LNCAP (cell line): ENCODE measurements at regions not wholly inside any gene's neighbourhood (a gene's known extent, or its start where the extent isn't known, plus 50 kb on each side); places are given as distances from the start of the nearest gene placed in this dataset.

ENCODE experiments used
- TF ChIP-seq, protein P1 (sequence below): fragments of 450-650 bp; IDR thresholded peaks from 2 replicates; pipeline ENCODE4 v1.5.1; 2017; ENCODE audit warnings: mild to moderate bottlenecking

- TF ChIP-seq, protein P1, sequence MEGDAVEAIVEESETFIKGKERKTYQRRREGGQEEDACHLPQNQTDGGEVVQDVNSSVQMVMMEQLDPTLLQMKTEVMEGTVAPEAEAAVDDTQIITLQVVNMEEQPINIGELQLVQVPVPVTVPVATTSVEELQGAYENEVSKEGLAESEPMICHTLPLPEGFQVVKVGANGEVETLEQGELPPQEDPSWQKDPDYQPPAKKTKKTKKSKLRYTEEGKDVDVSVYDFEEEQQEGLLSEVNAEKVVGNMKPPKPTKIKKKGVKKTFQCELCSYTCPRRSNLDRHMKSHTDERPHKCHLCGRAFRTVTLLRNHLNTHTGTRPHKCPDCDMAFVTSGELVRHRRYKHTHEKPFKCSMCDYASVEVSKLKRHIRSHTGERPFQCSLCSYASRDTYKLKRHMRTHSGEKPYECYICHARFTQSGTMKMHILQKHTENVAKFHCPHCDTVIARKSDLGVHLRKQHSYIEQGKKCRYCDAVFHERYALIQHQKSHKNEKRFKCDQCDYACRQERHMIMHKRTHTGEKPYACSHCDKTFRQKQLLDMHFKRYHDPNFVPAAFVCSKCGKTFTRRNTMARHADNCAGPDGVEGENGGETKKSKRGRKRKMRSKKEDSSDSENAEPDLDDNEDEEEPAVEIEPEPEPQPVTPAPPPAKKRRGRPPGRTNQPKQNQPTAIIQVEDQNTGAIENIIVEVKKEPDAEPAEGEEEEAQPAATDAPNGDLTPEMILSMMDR, result no peak
These were observed 626.2 kb downstream of the UTRN start for GRCh38 chr6:144911322-144911721.

GRCh38 chr6:144912474-144912873, 627.3 kb downstream of the UTRN start:
- TF ChIP-seq, protein P1, result no peak

DNA sequence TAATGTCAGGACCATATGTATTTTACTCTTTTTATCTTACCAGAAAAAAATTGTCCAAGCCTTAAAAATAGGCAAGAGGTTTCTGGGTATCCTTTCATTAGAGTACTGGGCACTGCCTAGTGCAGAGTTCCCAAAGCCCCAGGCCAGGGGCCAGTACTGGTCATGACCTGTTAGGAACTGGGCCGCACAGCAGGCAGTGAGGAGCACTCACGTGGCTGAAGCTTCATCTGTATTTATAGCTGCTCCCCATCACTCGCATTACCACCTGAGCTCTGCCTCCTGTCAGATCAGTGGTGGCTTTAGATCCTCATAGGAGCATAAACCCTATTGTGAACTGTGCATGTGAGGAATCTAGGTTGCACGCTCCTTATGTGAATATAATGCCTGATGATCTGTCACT, 632.9 kb downstream of the UTRN start:
- TF ChIP-seq, protein P1, result no peak

GRCh38 chr6:144919560-144919959, 634.4 kb downstream of the UTRN start:
- TF ChIP-seq, protein P1, result no peak

GRCh38 chr6:144920391-144920961, 635.3 kb downstream of the UTRN start:
- TF ChIP-seq, protein P1, result no peak

DNA sequence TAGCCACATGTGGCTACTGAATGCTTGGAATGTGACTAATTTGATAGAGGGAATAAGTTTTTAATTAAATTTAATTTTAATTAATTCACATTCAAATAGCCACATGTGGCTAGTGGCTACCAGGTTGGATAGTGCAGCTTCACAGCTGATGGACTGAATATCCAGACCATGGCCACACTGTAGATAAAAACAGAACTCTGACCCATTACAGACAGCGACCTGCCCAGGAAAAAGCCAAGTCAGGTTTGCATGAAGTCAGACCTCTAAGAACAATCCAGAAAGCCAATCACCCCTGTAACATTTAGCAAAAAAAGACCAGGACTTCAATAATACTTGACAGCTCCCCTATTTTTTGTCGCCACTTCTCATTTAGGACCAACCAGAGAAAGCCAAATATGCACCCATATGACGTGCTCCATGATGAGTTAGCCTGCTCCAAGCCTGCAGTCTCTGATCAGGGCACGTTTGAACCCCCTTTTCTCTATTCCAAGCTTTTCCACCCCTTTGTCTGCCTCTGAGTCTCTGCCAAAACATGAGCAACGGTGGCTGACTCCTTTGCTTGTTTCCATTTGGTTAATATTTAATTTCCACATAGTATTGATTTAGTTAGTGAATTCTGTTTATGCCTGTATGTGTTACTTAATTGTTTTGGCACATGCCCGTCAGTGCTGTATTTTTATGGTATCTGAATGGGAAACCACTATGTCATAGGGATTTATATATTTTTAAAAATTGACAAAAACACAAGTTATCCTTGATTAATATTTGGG, 636.3 kb downstream of the UTRN start:
- TF ChIP-seq, protein P1, result no peak

DNA sequence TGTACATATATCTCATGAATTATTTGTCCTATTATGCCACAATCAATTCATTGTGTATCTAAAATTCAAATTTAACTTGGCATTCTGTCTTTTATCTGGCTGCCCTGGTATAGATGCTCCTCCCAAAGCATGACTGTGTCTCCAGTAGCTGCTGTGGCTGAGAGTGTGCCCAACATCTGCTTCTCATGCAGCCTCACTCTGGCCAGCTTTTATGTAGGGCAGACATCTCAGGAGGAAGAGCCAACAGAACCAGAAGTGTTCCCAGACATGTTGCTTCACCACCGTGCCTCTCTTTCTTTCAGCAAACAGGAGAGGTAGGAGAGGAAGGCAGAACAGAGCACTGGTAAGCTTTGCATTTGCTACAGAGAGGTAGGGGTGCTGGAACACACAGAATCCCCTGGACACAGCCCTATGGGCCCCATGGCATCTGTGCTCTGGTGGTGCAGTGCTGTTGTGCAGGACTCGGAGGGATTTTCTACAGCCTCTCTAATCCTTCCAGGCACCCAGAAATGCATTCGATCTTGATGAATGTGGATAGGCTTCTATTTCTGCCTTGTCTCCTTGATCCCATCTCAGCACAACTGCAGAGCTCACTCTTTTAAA, 637.1 kb downstream of the UTRN start:
- TF ChIP-seq, protein P1, result no peak
